ENCODE measurements at regions not wholly inside any gene's neighbourhood (a gene's known extent, or its start where the extent isn't known, plus 50 kb on each side); places are given as distances from the start of the nearest gene placed in this dataset.

DNA sequence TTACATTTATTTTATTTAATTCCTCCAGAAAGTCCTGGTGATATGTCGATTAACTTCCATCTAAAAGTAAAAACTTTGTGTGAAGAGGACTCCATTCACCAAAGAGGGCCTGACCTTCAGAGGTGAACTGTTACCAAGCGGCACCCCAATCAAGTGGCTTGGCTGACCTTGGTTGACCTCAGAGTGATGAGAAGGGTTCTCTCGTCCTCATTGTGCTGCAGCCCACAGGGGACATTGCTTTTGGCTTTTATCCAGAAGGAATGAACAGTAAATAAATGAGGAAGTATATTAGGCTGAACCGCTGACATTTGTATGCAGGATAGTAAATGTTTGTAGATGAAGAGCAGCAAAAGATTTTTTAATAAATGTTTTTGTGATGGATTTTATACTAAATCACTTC lies 172.4 kb upstream of the MKI67 start:
- BruUV-seq (replicated peaks): no TSS peak
- no peak overlapping the region for H3K27ac ChIP-seq (ENCODE audit: low read length)
- H4K20me1 ChIP-seq (ENCODE audit: low read length): no peaks in the 10 kb centered on the region
- intact Hi-C loops (cut with micrococcal nuclease): no loop called here
- no peak overlapping the region for H3K4me3 ChIP-seq (ENCODE audit: low read length)
- H3K79me2 ChIP-seq (ENCODE audit: low read length): no peaks in the 10 kb centered on the region
- ATAC-seq (no peak), DNase-seq (no peak)
- H3K9me2 ChIP-seq (replicated peaks; ENCODE audit: low read length): no peaks in the 10 kb centered on the region
- H2AFZ ChIP-seq (ENCODE audit: low read length): no peak overlapping the region
- CTCF ChIA-PET: no interaction called here
- H3F3A ChIP-seq (ENCODE audit: low read length, unreplicated experiment): no peaks in the 10 kb centered on the region
- TF ChIP-seq EZH2 (IDR thresholded peaks at IDR 0.05; ENCODE audit: low read length, unreplicated experiment) (no peak), EZH2phosphoT487 (IDR thresholded peaks at IDR 0.05; ENCODE audit: borderline replicate concordance, low read length) (no peak)
- TF ChIP-seq, protein P1, sequence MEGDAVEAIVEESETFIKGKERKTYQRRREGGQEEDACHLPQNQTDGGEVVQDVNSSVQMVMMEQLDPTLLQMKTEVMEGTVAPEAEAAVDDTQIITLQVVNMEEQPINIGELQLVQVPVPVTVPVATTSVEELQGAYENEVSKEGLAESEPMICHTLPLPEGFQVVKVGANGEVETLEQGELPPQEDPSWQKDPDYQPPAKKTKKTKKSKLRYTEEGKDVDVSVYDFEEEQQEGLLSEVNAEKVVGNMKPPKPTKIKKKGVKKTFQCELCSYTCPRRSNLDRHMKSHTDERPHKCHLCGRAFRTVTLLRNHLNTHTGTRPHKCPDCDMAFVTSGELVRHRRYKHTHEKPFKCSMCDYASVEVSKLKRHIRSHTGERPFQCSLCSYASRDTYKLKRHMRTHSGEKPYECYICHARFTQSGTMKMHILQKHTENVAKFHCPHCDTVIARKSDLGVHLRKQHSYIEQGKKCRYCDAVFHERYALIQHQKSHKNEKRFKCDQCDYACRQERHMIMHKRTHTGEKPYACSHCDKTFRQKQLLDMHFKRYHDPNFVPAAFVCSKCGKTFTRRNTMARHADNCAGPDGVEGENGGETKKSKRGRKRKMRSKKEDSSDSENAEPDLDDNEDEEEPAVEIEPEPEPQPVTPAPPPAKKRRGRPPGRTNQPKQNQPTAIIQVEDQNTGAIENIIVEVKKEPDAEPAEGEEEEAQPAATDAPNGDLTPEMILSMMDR (conservative IDR thresholded peaks at IDR 0.05; ENCODE audit: low read depth, low read length): no peak
- POLR2A ChIA-PET (ENCODE audit: unreplicated experiment): no interaction called here
- H3K27me3 ChIP-seq (ENCODE audit: low read length): no peaks in the 10 kb centered on the region
- no peak overlapping the region for H3K9ac ChIP-seq (ENCODE audit: low read length)
- no peaks in the 10 kb centered on the region for H3K9me3 ChIP-seq (ENCODE audit: low read length)
- H3K4me1 ChIP-seq (ENCODE audit: insufficient read depth, low read length): no peaks in the 10 kb centered on the region
- no peak overlapping the region for H3K4me2 ChIP-seq (ENCODE audit: low read length)
- no peaks in the 10 kb centered on the region for H3K36me3 ChIP-seq (ENCODE audit: low read depth, low read length)

DNA sequence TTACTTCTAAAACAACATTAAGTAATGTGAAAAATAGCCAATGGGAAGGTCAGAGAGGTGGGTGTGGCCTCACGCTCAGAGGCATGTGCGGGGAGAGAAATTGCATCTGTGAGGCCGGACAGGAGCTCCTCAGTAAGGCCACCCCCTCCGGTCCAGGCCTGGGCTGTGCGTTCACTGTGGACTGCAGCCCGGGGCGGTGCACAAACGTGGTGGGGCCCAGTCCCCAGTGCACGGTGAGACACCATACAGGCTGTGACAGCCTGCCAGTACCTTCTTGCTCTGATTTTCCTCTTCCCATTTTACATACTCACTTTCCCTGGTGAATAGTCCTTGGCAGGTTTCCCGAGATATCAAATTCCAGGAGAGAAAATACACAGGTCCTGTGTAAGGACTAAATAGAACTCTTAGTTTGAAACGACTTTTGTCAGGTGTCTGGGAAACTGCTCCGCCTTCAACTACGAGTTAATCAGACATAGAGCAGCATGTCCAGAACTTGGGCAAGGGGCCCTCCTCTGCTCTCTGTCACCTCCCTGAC lies 174.1 kb upstream of the MKI67 start:
- Histone ChIP-seq H3K27ac (ENCODE audit: low read length) (no peak overlapping the region), H3K9me3 (ENCODE audit: low read length) (no peaks in the 10 kb centered on the region), H3K4me2 (ENCODE audit: low read length) (no peak overlapping the region), H3K9ac (ENCODE audit: low read length) (no peak overlapping the region), H3K79me2 (ENCODE audit: low read length) (no peaks in the 10 kb centered on the region), H3K36me3 (ENCODE audit: low read depth, low read length) (no peaks in the 10 kb centered on the region), H3F3A (ENCODE audit: low read length, unreplicated experiment) (no peaks in the 10 kb centered on the region), H3K9me2 (replicated peaks; ENCODE audit: low read length) (no peaks in the 10 kb centered on the region), H4K20me1 (ENCODE audit: low read length) (no peaks in the 10 kb centered on the region), H3K27me3 (ENCODE audit: low read length) (no peaks in the 10 kb centered on the region), H3K4me1 (ENCODE audit: insufficient read depth, low read length) (no peaks in the 10 kb centered on the region), H3K4me3 (ENCODE audit: low read length) (no peak overlapping the region), H2AFZ (ENCODE audit: low read length) (no peak overlapping the region)
- intact Hi-C loops (cut with micrococcal nuclease): no loop called here
- no peak for TF ChIP-seq EZH2 (IDR thresholded peaks at IDR 0.05; ENCODE audit: low read length, unreplicated experiment)
- TF ChIP-seq, protein P1 (conservative IDR thresholded peaks at IDR 0.05; ENCODE audit: low read depth, low read length): no peak
- no peak for TF ChIP-seq EZH2phosphoT487 (IDR thresholded peaks at IDR 0.05; ENCODE audit: borderline replicate concordance, low read length)
- ChIA-PET POLR2A (ENCODE audit: unreplicated experiment) (no interaction called here), CTCF (no interaction called here)
- ATAC-seq (no peak), DNase-seq (no peak)
- BruUV-seq (replicated peaks): no TSS peak

DNA sequence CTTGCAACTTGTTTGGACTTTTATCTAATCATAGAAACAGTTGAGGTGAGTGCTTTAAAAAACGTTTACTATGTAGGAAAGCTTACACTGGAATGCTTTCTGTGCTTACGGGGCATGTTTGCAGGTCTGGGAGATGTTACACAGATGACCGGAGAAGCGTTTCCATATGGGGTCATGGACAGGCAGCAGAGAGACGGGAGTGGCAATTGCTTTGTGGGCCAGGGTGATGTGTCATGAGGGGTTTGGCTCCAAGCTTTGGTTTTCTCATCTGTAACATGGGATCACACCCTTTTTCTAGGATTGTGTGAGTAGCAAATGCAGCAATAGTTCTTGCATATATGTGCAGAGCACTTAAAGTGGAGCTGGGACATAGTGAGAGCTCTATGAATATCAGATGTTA lies 174.8 kb upstream of the MKI67 start:
- H3K27ac ChIP-seq (ENCODE audit: low read length): no peak overlapping the region
- BruUV-seq (replicated peaks): no TSS peak
- POLR2A ChIA-PET (ENCODE audit: unreplicated experiment): no interaction called here
- CTCF ChIA-PET: no interaction called here
- no peak overlapping the region for H2AFZ ChIP-seq (ENCODE audit: low read length)
- intact Hi-C loops (cut with micrococcal nuclease): no loop called here
- no peaks in the 10 kb centered on the region for H3F3A ChIP-seq (ENCODE audit: low read length, unreplicated experiment)
- H3K4me2 ChIP-seq (ENCODE audit: low read length): no peak overlapping the region
- no peaks in the 10 kb centered on the region for H3K9me3 ChIP-seq (ENCODE audit: low read length)
- H3K79me2 ChIP-seq (ENCODE audit: low read length): no peaks in the 10 kb centered on the region
- TF ChIP-seq EZH2 (IDR thresholded peaks at IDR 0.05; ENCODE audit: low read length, unreplicated experiment) (no peak), EZH2phosphoT487 (IDR thresholded peaks at IDR 0.05; ENCODE audit: borderline replicate concordance, low read length) (no peak)
- TF ChIP-seq, protein P1 (conservative IDR thresholded peaks at IDR 0.05; ENCODE audit: low read depth, low read length): no peak
- H3K9ac ChIP-seq (ENCODE audit: low read length): no peak overlapping the region
- no peaks in the 10 kb centered on the region for H3K4me1 ChIP-seq (ENCODE audit: insufficient read depth, low read length)
- H3K36me3 ChIP-seq (ENCODE audit: low read depth, low read length): no peaks in the 10 kb centered on the region
- ATAC-seq (no peak), DNase-seq (no peak)
- H3K27me3 ChIP-seq (ENCODE audit: low read length): no peaks in the 10 kb centered on the region
- no peaks in the 10 kb centered on the region for H3K9me2 ChIP-seq (replicated peaks; ENCODE audit: low read length)
- no peaks in the 10 kb centered on the region for H4K20me1 ChIP-seq (ENCODE audit: low read length)
- H3K4me3 ChIP-seq (ENCODE audit: low read length): no peak overlapping the region

All from PC-3 (cell line).